Heart right ventricle (tissue), 16 donors: ENCODE measurements at regions not wholly inside any gene's neighbourhood (a gene's known extent, or its start where the extent isn't known, plus 50 kb on each side); places are given as distances from the start of the nearest gene placed in this dataset.

ENCODE experiments used
- ATAC-seq, 8 donors: fragments of 200-7000 bp; cut with Tn5 transposase; one replicate each; pipeline ENCODE4 v1.9.1; 2020; ENCODE audit warnings: mild to moderate bottlenecking in 8 of 8, moderate library complexity in 8 of 8, moderate number of reproducible peaks in 1 of 8
- DNase-seq, 2 donors: peaks; one replicate each; pipeline ENCODE4 v3.0.0-alpha.2; 2020
- H3K27ac ChIP-seq, 10 donors: fragments of 200-600 bp; sonication (generic) in 2 of 10; one replicate each; pipeline versions ENCODE4 v1.5.0 to v1.8.0; 2020 to 2022; ENCODE audit warnings: mild to moderate bottlenecking in 3 of 10
- H3K27me3 ChIP-seq, 7 donors: fragments of 200-600 bp; one replicate each; pipeline ENCODE4 v1.8.0; 2021 to 2022; ENCODE audit warnings: mild to moderate bottlenecking in 2 of 7
- H3K36me3 ChIP-seq, 9 donors: fragments of 200-600 bp; sonication (generic) in 1 of 9; one replicate each; pipeline versions ENCODE4 v1.5.0 to v1.8.0; 2020 to 2022; ENCODE audit warnings: mild to moderate bottlenecking in 2 of 9
- H3K4me1 ChIP-seq, 9 donors: fragments of 200-600 bp; sonication (generic) in 1 of 9; one replicate each; pipeline versions ENCODE4 v1.5.0 to v1.8.0; 2020 to 2022; ENCODE audit warnings: mild to moderate bottlenecking in 4 of 9
- H3K4me3 ChIP-seq, 10 donors: fragments of 200-600 bp; sonication (generic) in 2 of 10; one replicate each; pipeline versions ENCODE4 v1.5.0 to v1.8.0; 2020 to 2022; ENCODE audit warnings: mild to moderate bottlenecking in 7 of 10, moderate library complexity in 2 of 10
- H3K9me3 ChIP-seq, 11 donors: fragments of 200-600 bp in 10 of 11; sonication (generic) in 2 of 11; one replicate each; pipeline versions ENCODE4 v1.5.0 to v1.8.0; 2013 to 2022; ENCODE audit warnings: mild to moderate bottlenecking in 2 of 11, control low read depth in 1 of 11, moderate library complexity in 1 of 11
- WGBS, 2 donors: extraction: QIAGEN DNeasy Blood & Tissue Kit; methylation state at CpG; one replicate each; pipeline ENCODE4 v1.1.7; 2013; ENCODE audit warnings: inconsistent platforms in 1 of 2; 5-methylcytosine and 5-hydroxymethylcytosine counted together
- intact Hi-C, 10 donors: fragments of 100-400 bp; cut with DNase I; formaldehyde crosslinking; loops; one replicate each; pipeline versions ENCODE4 v1.11.1 to v1.14.2; 2022
- TF ChIP-seq, protein P1 (sequence below), 9 donors: fragments of 200-600 bp; sonication (generic) in 2 of 9; IDR thresholded peaks; one replicate each; pipeline versions ENCODE4 v1.5.0 to v1.8.0; 2021 to 2022; ENCODE audit warnings: antibody characterized with exemption in 9 of 9, mild to moderate bottlenecking in 5 of 9, moderate library complexity in 1 of 9
- donor health status: Arrhythmogenic right ventricular cardiomyopathy.
- donor health status: ischemic (EF 13 %, LVEDD 7.1; RV severe dilation, severe dysfunction).
- donor health status: healthy with polysubstance abuse.
- donor health status: DM: no; HTN: yes; CAD: no.
- donor health status: DM: no; HTN: no; CAD: no.
- donor health status: ischemic (EF 25% LVEDD 6.9; RV normal size, moderate dysfunction).
- donor health status: ischemic (EF 25% LVEDD 5.7; RV mildly dilated, moderate dysfunction).
- donor health status: healthy.
- donor health status: DM: yes; HTN: yes; CAD: no.
- donor health status: Ischemic cardiomyopathy.
- donor health status: ischemic (EF 35%, LVEDD 5.7; RV mildly dilated, moderate dysfunction).
- donor health status: nonischemic (EF 11% LVEDD 7.7; RV severe dilation, severe dysfunction).
- donor health status: DM: yes; HTN: yes; CAD: no.
- donor health status: PGD.
- donor health status: ischemic (EF 29% LVEDD 5.4; RV normal size, mild dysfunction).
- donor health status: nonischemic (EF 23%, LVEDD 6.1; RV moderate dilation, normal function).

DNA sequence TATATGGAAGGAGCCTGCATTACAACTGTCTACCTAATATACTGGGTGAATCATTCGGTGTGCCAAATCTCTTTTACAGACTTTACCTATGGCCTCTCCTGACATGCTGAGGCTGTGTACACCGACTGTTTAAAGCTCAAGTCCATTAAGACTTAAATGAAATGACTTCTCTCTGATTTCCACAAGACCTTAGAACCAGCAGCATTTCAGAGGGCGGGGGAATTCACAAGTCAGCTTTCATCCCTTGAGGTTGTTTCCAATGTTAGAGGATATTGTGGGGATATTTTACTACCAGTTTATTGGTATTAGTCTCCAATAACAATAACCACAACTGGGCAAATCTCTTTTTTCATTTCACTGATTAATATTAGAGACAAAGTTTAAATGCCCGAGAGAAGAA is 87.1 kb upstream of the IKZF1 start:
- intact Hi-C loops: no loop called here
- H3K27ac ChIP-seq: peak overlapping the region in 1 of 10 donors; percentile 84

DNA sequence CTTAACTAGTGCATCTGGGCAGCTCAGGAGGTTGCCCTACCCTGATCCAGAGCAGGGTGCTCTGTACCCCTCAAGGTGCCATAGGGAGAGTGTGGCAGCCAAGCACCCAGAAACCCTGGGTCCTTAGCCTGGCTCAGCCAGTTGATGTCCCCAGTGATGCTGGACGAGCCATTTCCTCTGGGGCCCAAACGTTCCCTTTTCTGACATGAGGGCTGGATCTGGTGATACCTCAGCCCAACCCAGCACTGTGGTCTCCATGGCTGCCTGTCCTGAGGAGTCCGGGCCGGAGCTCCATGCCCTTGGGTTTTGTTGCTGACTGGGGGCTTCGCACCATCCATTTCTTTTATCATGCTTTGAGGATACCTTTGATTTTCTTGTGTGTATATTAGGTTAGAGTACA is 87.9 kb upstream of the IKZF1 start:
- H3K9me3 ChIP-seq: peaks cover 0 to 4% (median 2%) of the 10 kb centered on the region in 11 donors
- no peak overlapping the region for H3K4me3 ChIP-seq
- peaks cover 0 to 59% (median 0%) of the 10 kb centered on the region in 9 donors for H3K4me1 ChIP-seq
- DNase-seq (no peak), ATAC-seq (no peak)
- TF ChIP-seq, protein P1, sequence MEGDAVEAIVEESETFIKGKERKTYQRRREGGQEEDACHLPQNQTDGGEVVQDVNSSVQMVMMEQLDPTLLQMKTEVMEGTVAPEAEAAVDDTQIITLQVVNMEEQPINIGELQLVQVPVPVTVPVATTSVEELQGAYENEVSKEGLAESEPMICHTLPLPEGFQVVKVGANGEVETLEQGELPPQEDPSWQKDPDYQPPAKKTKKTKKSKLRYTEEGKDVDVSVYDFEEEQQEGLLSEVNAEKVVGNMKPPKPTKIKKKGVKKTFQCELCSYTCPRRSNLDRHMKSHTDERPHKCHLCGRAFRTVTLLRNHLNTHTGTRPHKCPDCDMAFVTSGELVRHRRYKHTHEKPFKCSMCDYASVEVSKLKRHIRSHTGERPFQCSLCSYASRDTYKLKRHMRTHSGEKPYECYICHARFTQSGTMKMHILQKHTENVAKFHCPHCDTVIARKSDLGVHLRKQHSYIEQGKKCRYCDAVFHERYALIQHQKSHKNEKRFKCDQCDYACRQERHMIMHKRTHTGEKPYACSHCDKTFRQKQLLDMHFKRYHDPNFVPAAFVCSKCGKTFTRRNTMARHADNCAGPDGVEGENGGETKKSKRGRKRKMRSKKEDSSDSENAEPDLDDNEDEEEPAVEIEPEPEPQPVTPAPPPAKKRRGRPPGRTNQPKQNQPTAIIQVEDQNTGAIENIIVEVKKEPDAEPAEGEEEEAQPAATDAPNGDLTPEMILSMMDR (IDR thresholded peaks at IDR 0.05): no peak
- H3K27me3 ChIP-seq: peaks cover 0 to 35% (median 7%) of the 10 kb centered on the region in 7 donors
- H3K36me3 ChIP-seq: no peaks in the 10 kb centered on the region
- 83 to 87% methylated on average over 5 of the region's 5 CpGs for WGBS, 2 donors
- intact Hi-C loops: no loop called here
- peak overlapping the region in 1 of 10 donors; percentile 84 for H3K27ac ChIP-seq

More for the DNA sequence above, 87.1 kb upstream of the IKZF1 start:
- DNase-seq (no peak), ATAC-seq (no peak)
- H3K9me3 ChIP-seq: peaks cover 0 to 12% (median 8%) of the 10 kb centered on the region in 11 donors
- 75 to 82% methylated on average over 4 of the region's 4 CpGs for WGBS, 2 donors
- TF ChIP-seq, protein P1 (IDR thresholded peaks at IDR 0.05): no peak
- H3K27me3 ChIP-seq: peaks cover 0 to 29% (median 7%) of the 10 kb centered on the region in 7 donors
- H3K4me1 ChIP-seq: peaks cover 0 to 55% (median 0%) of the 10 kb centered on the region in 9 donors
- no peak overlapping the region for H3K4me3 ChIP-seq
- no peaks in the 10 kb centered on the region for H3K36me3 ChIP-seq

DNA sequence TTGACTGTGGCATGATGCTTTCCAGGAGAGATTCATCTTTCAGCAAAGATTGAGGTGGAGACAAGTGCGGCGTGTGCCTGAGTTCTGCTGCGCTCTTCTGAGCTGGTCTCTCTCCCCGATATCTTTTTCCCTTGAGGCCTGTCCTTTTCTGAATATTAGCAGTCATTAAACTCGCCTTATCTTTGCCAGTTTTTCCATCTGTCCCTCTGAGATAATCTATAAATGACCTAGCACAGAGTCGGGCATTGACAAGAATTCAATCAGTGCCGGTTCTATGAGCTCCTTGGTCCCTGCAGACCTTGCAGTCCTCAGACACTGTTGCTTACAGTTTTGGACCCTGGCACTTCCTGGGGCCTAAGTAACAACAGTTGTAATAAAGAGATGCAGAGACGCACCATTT is 89.7 kb upstream of the IKZF1 start:
- ATAC-seq: no peak
- no peaks in the 10 kb centered on the region for H3K9me3 ChIP-seq
- 52 to 53% methylated on average over 8 of the region's 8 CpGs for WGBS, 2 donors
- no peak for DNase-seq
- H3K4me1 ChIP-seq: peaks cover 0 to 56% (median 0%) of the 10 kb centered on the region in 9 donors
- H3K27me3 ChIP-seq: peaks cover 0 to 35% (median 7%) of the 10 kb centered on the region in 7 donors
- TF ChIP-seq, protein P1 (IDR thresholded peaks at IDR 0.05): no peak
- intact Hi-C loops: no loop called here
- H3K4me3 ChIP-seq: no peak overlapping the region
- no peak overlapping the region for H3K27ac ChIP-seq
- no peaks in the 10 kb centered on the region for H3K36me3 ChIP-seq

DNA sequence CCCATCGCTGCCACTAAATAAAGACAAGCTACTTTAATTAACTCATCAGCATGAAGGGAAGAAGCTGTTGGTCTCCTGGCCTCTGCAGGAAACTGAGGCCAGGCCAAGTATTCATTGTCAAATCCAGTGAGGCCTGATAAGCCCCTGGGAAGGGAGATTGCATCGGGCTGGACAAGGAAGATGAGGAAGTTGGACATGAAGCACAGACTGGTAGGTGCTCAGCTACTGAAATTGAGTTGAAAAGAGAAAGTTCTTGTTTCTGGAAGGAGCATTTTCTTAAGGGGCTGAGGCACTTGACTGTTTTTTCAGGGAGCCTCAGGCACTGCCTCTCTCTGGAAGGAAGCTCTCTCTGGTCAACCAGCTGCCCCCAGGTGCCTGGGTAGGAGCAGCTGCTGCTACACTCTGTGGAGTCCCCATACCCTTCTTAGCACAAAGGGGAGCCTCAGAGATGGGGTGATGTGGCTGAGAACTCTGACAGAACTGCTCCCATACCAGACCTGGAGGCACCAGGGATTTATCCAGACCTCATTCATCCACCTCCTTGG is 90.3 kb upstream of the IKZF1 start:
- WGBS, 2 donors: 57 to 59% methylated on average over 2 of the region's 2 CpGs
- peaks cover 0 to 35% (median 7%) of the 10 kb centered on the region in 7 donors for H3K27me3 ChIP-seq

More for the DNA sequence above, 90.3 kb upstream of the IKZF1 start:
- intact Hi-C loops: no loop called here
- Histone ChIP-seq H3K4me3 (no peak overlapping the region), H3K27ac (peak overlapping the region in 1 of 10 donors; percentile 22), H3K9me3 (no peaks in the 10 kb centered on the region), H3K4me1 (peaks cover 0 to 56% (median 0%) of the 10 kb centered on the region in 9 donors), H3K36me3 (no peaks in the 10 kb centered on the region)
- TF ChIP-seq, protein P1 (IDR thresholded peaks at IDR 0.05): no peak
- ATAC-seq (no peak), DNase-seq (no peak)
